ENCODE measurements at regions not wholly inside any gene's neighbourhood (a gene's known extent, or its start where the extent isn't known, plus 50 kb on each side); places are given as distances from the start of the nearest gene placed in this dataset.

DNA sequence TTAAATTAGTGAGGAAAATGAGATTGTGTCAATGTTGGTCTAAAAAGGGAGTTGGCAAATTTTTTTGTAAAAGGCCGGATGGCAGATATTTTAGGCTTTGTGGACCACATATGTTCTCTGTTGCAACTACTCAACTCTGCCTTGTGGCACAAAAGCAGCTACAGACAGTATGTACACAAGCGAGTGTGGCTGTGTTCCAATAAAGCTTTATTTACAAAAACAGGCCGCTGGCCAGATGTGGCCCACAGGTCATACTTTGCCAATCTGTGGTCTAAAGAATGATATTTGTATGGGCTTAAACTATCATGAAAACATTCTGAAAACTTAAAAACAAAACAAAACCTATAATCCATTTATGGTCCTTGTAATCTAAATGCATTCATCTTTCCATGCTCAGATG, 228.3 kb downstream of the CLIC5 start:
- intact Hi-C loops (cut with DNase I): no loop called here
- FAIRE-seq: no peak
- H3K4me1 ChIP-seq (ENCODE audit: control insufficient read depth in 2 of 3, insufficient read depth in 2 of 3, low read depth in 1 of 3, low read length in 3 of 3): no peaks in the 10 kb centered on the region
- no peaks in the 10 kb centered on the region for H3K9me3 ChIP-seq (ENCODE audit: control insufficient read depth in 2 of 3, insufficient read depth in 1 of 3, low read length in 3 of 3)
- H3K9ac ChIP-seq (ENCODE audit: low read length in 3 of 3): no peak overlapping the region
- H3K27ac ChIP-seq (ENCODE audit: low read depth in 2 of 2, low read length in 2 of 2): no peak overlapping the region
- TF ChIP-seq, protein P1, sequence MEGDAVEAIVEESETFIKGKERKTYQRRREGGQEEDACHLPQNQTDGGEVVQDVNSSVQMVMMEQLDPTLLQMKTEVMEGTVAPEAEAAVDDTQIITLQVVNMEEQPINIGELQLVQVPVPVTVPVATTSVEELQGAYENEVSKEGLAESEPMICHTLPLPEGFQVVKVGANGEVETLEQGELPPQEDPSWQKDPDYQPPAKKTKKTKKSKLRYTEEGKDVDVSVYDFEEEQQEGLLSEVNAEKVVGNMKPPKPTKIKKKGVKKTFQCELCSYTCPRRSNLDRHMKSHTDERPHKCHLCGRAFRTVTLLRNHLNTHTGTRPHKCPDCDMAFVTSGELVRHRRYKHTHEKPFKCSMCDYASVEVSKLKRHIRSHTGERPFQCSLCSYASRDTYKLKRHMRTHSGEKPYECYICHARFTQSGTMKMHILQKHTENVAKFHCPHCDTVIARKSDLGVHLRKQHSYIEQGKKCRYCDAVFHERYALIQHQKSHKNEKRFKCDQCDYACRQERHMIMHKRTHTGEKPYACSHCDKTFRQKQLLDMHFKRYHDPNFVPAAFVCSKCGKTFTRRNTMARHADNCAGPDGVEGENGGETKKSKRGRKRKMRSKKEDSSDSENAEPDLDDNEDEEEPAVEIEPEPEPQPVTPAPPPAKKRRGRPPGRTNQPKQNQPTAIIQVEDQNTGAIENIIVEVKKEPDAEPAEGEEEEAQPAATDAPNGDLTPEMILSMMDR (IDR thresholded peaks at IDR 0.05; ENCODE audit: borderline replicate concordance, extremely low read depth, insufficient read depth): no peak
- DNase-seq: no peak
- no peaks in the 10 kb centered on the region for H3K27me3 ChIP-seq (ENCODE audit: control insufficient read depth, insufficient read depth, low read length)
- H3K4me3 ChIP-seq (ENCODE audit: low read length in 3 of 3): no peak overlapping the region
- no peaks in the 10 kb centered on the region for H3K36me3 ChIP-seq (ENCODE audit: control insufficient read depth in 2 of 3, insufficient read depth in 3 of 3, low read length in 3 of 3)

DNA sequence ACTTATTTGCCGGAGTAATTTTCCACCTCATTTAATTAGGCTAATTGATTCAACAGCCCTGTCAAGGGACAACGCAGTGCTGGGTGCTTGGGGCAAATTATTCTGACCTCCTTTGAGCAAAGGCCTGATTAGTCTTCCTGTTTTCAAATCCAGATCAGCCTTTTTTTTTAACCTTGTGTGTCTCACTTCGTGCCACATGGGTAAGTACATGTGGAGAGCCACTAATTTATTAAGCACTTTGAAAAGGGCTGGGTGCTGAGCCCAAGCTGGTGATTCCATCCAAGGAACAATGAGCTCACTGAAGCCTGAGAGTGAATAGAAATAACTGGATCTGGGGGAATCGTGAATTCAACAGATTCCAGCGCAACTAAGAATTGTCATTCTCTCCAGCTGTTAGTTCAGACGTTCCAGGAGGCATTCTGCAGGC, 229.3 kb downstream of the CLIC5 start:
- FAIRE-seq (no peak), DNase-seq (peak in 2 of 5 donors; percentile 21 to 23)
- Histone ChIP-seq H3K4me1 (ENCODE audit: control insufficient read depth in 2 of 3, insufficient read depth in 2 of 3, low read depth in 1 of 3, low read length in 3 of 3) (no peaks in the 10 kb centered on the region), H3K9me3 (ENCODE audit: control insufficient read depth in 2 of 3, insufficient read depth in 1 of 3, low read length in 3 of 3) (no peaks in the 10 kb centered on the region), H3K4me3 (ENCODE audit: low read length in 3 of 3) (no peak overlapping the region), H3K9ac (ENCODE audit: low read length in 3 of 3) (no peak overlapping the region), H3K36me3 (ENCODE audit: control insufficient read depth in 2 of 3, insufficient read depth in 3 of 3, low read length in 3 of 3) (no peaks in the 10 kb centered on the region), H3K27ac (ENCODE audit: low read depth in 2 of 2, low read length in 2 of 2) (no peak overlapping the region), H3K27me3 (ENCODE audit: control insufficient read depth, insufficient read depth, low read length) (no peaks in the 10 kb centered on the region)
- intact Hi-C loops (cut with DNase I): no loop called here
- TF ChIP-seq, protein P1 (IDR thresholded peaks at IDR 0.05; ENCODE audit: borderline replicate concordance, extremely low read depth, insufficient read depth): no peak

DNA sequence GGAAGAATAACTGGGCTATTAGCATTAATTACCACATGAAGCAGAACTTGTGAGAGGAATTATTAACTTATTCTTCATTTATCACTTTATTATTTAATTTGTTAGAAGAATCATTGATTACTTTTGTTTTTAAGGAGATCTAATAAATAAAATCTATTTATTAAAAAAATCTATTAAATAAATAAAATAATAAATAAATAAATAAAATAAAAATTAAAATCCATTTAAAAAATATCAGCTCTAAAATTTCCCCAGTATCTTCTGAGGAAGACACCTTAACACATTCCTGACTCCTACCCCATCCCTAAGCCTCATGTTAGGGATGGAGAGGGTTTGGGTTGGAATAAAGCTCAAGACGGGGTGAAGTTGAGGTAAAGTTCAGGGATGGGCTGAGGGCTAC, 231.4 kb downstream of the CLIC5 start:
- H3K9me3 ChIP-seq (ENCODE audit: control insufficient read depth in 2 of 3, insufficient read depth in 1 of 3, low read length in 3 of 3): no peaks in the 10 kb centered on the region
- no peak overlapping the region for H3K27ac ChIP-seq (ENCODE audit: low read depth in 2 of 2, low read length in 2 of 2)
- no peaks in the 10 kb centered on the region for H3K27me3 ChIP-seq (ENCODE audit: control insufficient read depth, insufficient read depth, low read length)
- H3K9ac ChIP-seq (ENCODE audit: low read length in 3 of 3): no peak overlapping the region
- H3K4me3 ChIP-seq (ENCODE audit: low read length in 3 of 3): no peak overlapping the region
- intact Hi-C loops (cut with DNase I): no loop called here
- DNase-seq: no peak
- no peaks in the 10 kb centered on the region for H3K36me3 ChIP-seq (ENCODE audit: control insufficient read depth in 2 of 3, insufficient read depth in 3 of 3, low read length in 3 of 3)
- peak; percentile 37 for FAIRE-seq
- H3K4me1 ChIP-seq (ENCODE audit: control insufficient read depth in 2 of 3, insufficient read depth in 2 of 3, low read depth in 1 of 3, low read length in 3 of 3): no peaks in the 10 kb centered on the region
- TF ChIP-seq, protein P1 (IDR thresholded peaks at IDR 0.05; ENCODE audit: borderline replicate concordance, extremely low read depth, insufficient read depth): no peak

DNA sequence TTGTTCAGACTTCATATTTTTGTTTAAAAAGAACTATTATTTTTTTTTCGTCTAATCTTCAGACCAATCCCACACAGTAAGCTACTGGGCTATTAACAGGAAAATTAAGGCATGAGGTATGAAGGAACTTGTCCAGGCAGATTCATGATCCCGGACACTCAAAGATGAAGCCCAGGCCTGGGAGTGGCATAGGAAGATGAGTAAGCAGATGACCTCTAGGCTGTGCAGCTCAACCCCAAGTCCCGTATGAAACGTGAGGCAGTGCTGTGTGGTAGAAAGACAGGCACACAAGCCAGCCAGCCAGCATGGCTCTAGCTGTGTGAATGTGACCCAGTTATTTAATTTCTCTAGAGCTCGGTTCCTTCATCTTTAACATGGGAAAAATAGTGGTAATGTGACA, 231.9 kb downstream of the CLIC5 start:
- intact Hi-C loops (cut with DNase I): no loop called here
- H3K27ac ChIP-seq (ENCODE audit: low read depth in 2 of 2, low read length in 2 of 2): no peak overlapping the region
- DNase-seq (no peak), FAIRE-seq (no peak)
- no peak overlapping the region for H3K4me3 ChIP-seq (ENCODE audit: low read length in 3 of 3)
- TF ChIP-seq, protein P1 (IDR thresholded peaks at IDR 0.05; ENCODE audit: borderline replicate concordance, extremely low read depth, insufficient read depth): no peak
- H3K9ac ChIP-seq (ENCODE audit: low read length in 3 of 3): no peak overlapping the region
- no peaks in the 10 kb centered on the region for H3K4me1 ChIP-seq (ENCODE audit: control insufficient read depth in 2 of 3, insufficient read depth in 2 of 3, low read depth in 1 of 3, low read length in 3 of 3)
- no peaks in the 10 kb centered on the region for H3K27me3 ChIP-seq (ENCODE audit: control insufficient read depth, insufficient read depth, low read length)
- no peaks in the 10 kb centered on the region for H3K36me3 ChIP-seq (ENCODE audit: control insufficient read depth in 2 of 3, insufficient read depth in 3 of 3, low read length in 3 of 3)
- H3K9me3 ChIP-seq (ENCODE audit: control insufficient read depth in 2 of 3, insufficient read depth in 1 of 3, low read length in 3 of 3): no peaks in the 10 kb centered on the region

Measured in kidney (tissue), 13 donors.